IMR-90 (cell line): ENCODE measurements at regions not wholly inside any gene's neighbourhood (a gene's known extent, or its start where the extent isn't known, plus 50 kb on each side); places are given as distances from the start of the nearest gene placed in this dataset.

Experiments
- ATAC-seq: fragments of 200-7000 bp; cut with Tn5 transposase; 2 replicates; pipeline ENCODE4 v1.9.1; 2020; ENCODE audit warnings: low read depth, mild to moderate bottlenecking, moderate library complexity
- BruUV-seq: library from RNA; stranded (reverse); fragments of 400-500 nt; replicated peaks from 2 replicates; lab custom pipeline; 2021; lab: Mats Ljungman, UMichigan
- CTCF ChIA-PET: fragments of 300-600 bp; formaldehyde crosslinking; extraction: SDS; loops from one replicate; lab custom pipeline; 2021; ENCODE audit warnings: antibody characterized with exemption; lab: Yijun Ruan, JAX
- POLR2A ChIA-PET: fragments of 300-600 bp; sonication (Branson Sonifier 250); formaldehyde crosslinking; loops from one replicate; lab custom pipeline; 2022; ENCODE audit warnings: antibody characterized with exemption; ENCODE audit not compliant: unreplicated experiment; lab: Charles Lee
- DNase-seq: peaks from one replicate; pipeline ENCODE4 v3.0.0; 2013
- H2AFZ ChIP-seq: replicated peaks from 2 replicates; pipeline ENCODE3; 2013; ENCODE audit warnings: low read length, mild to moderate bottlenecking; ENCODE audit not compliant: poor library complexity
- H2AK5ac ChIP-seq: 2 replicates; pipeline ENCODE4 v1.6.1; 2013; ENCODE audit warnings: low read depth, low read length, inconsistent platforms
- H2AK9ac ChIP-seq: replicated peaks from 2 replicates; pipeline ENCODE3; 2013; ENCODE audit warnings: mild to moderate bottlenecking, low read depth, low read length, moderate library complexity; ENCODE audit not compliant: poor library complexity
- H2BK120ac ChIP-seq: 2 replicates; pipeline ENCODE4 v1.6.1; 2013; ENCODE audit warnings: low read depth, low read length, inconsistent platforms
- H2BK15ac ChIP-seq: 3 replicates; pipeline ENCODE4 v1.6.1; 2013; ENCODE audit warnings: low read depth, low read length, inconsistent platforms
- H2BK20ac ChIP-seq: 2 replicates; pipeline ENCODE4 v1.6.1; 2013; ENCODE audit warnings: low read depth, mild to moderate bottlenecking, inconsistent platforms, low read length, moderate library complexity
- H2BK5ac ChIP-seq: 2 replicates; pipeline ENCODE4 v1.6.1; 2013; ENCODE audit warnings: mild to moderate bottlenecking, low read depth, low read length, inconsistent platforms; ENCODE audit not compliant: poor library complexity, severe bottlenecking
- H3K14ac ChIP-seq: replicated peaks from 2 replicates; pipeline ENCODE4 v1.6.1; 2013; ENCODE audit warnings: low read depth, low read length, inconsistent platforms
- H3K18ac ChIP-seq: 2 replicates; pipeline ENCODE4 v1.6.1; 2013; ENCODE audit warnings: low read depth, low read length, control low read depth
- H3K23ac ChIP-seq: 2 replicates; pipeline ENCODE4 v1.6.1; 2013; ENCODE audit warnings: low read depth, low read length, inconsistent platforms
- H3K27ac ChIP-seq: 2 replicates; pipeline ENCODE4 v1.5.1; 2013; ENCODE audit warnings: mild to moderate bottlenecking, control low read depth, low read length; ENCODE audit not compliant: insufficient read depth
- H3K27me3 ChIP-seq: 2 replicates; pipeline ENCODE4 v1.6.1; 2013; ENCODE audit warnings: low read length; ENCODE audit not compliant: control insufficient read depth, insufficient read depth
- H3K36me3 ChIP-seq: 2 replicates; pipeline ENCODE4 v1.6.1; 2013; ENCODE audit warnings: low read length, mixed read lengths; ENCODE audit not compliant: control insufficient read depth, insufficient read depth
- H3K4ac ChIP-seq: 2 replicates; pipeline ENCODE4 v1.6.1; 2013; ENCODE audit warnings: low read depth, low read length, inconsistent platforms
- H3K4me1 ChIP-seq: 2 replicates; pipeline ENCODE4 v1.6.1; 2013; ENCODE audit warnings: low read length, mixed read lengths; ENCODE audit not compliant: control insufficient read depth, insufficient read depth
- H3K4me2 ChIP-seq: 2 replicates; pipeline ENCODE4 v1.6.1; 2013; ENCODE audit warnings: low read depth, mild to moderate bottlenecking, control low read depth, low read length, moderate library complexity
- H3K4me3 ChIP-seq: 2 replicates; pipeline ENCODE4 v1.5.1; 2013; ENCODE audit warnings: low read depth, mild to moderate bottlenecking, control low read depth, low read length, moderate library complexity; ENCODE audit not compliant: insufficient read depth
- H3K56ac ChIP-seq: 2 replicates; pipeline ENCODE4 v1.6.1; 2013; ENCODE audit warnings: low read length, inconsistent platforms; ENCODE audit not compliant: insufficient read depth; ENCODE audit errors: extremely low read depth
- H3K79me1 ChIP-seq, 2 experiments: 2 replicates each; pipeline ENCODE4 v1.6.1; 2013; ENCODE audit warnings: low read length in 2 of 2, inconsistent platforms in 1 of 2, low read depth in 1 of 2
- H3K9ac ChIP-seq: 2 replicates; pipeline ENCODE4 v1.6.1; 2013; ENCODE audit warnings: low read depth, low read length, control low read depth
- H3K9me1 ChIP-seq: 2 replicates; pipeline ENCODE4 v1.6.1; 2013; ENCODE audit warnings: low read length, inconsistent platforms; ENCODE audit not compliant: insufficient read depth
- H3K9me3 ChIP-seq: 2 replicates; pipeline ENCODE4 v1.6.1; 2013; ENCODE audit warnings: low read length; ENCODE audit not compliant: control insufficient read depth, insufficient read depth
- H4K20me1 ChIP-seq: 2 replicates; pipeline ENCODE4 v1.6.1; 2013; ENCODE audit warnings: low read length, inconsistent platforms; ENCODE audit not compliant: insufficient read depth
- H4K5ac ChIP-seq: 2 replicates; pipeline ENCODE4 v1.6.1; 2013; ENCODE audit warnings: mild to moderate bottlenecking, low read depth, low read length, control low read depth
- H4K8ac ChIP-seq, 2 experiments: 2 replicates each; pipeline ENCODE4 v1.6.1; 2013; ENCODE audit warnings: low read depth in 2 of 2, low read length in 2 of 2, control low read depth in 1 of 2, inconsistent platforms in 1 of 2
- H4K91ac ChIP-seq: 2 replicates; pipeline ENCODE4 v1.6.1; 2013; ENCODE audit warnings: low read depth, low read length, inconsistent platforms; ENCODE audit not compliant: insufficient read depth
- BHLHE40 ChIP-seq: fragments of 150-350 bp; IDR thresholded peaks from 2 replicates; pipeline ENCODE4 v1.6.1; 2016; ENCODE audit warnings: mild to moderate bottlenecking, low read depth, low read length
- CEBPB ChIP-seq: IDR thresholded peaks from 2 replicates; pipeline ENCODE4 v1.6.1; 2012; ENCODE audit warnings: low read depth, low read length, improper control_type of control experiment
- MAFK ChIP-seq: IDR thresholded peaks from 2 replicates; pipeline ENCODE4 v1.6.1; 2012; ENCODE audit warnings: low read depth, low read length, improper control_type of control experiment
- MAZ ChIP-seq: IDR thresholded peaks from 2 replicates; pipeline ENCODE4 v1.6.1; 2012; ENCODE audit warnings: low read depth, mild to moderate bottlenecking, low read length, improper control_type of control experiment, moderate library complexity, borderline replicate concordance
- WGBS, 2 experiments: methylation state at CpG; one replicate each; pipeline versions ENCODE4 v1.1.5 to v1.1.7; 2013; ENCODE audit warnings: missing lambda C conversion rate in 2 of 2; ENCODE audit not compliant: insufficient read length in 1 of 2; ENCODE audit errors: extremely low coverage in 2 of 2; 5-methylcytosine and 5-hydroxymethylcytosine counted together
- dilution Hi-C: fragments of 300-500 bp; cut with HindIII; formaldehyde crosslinking; loops from one replicate; pipeline ENCODE4 v1.14.3; 2018; ENCODE audit warnings: low sequenced_read_pairs; ENCODE audit not compliant: unreplicated experiment
- in situ Hi-C: fragments of 300-500 bp; cut with MboI; formaldehyde crosslinking; loops from 3 replicates; pipeline ENCODE4 v1.14.3; 2019; ENCODE audit warnings: low sequenced_read_pairs, inconsistent platforms, mixed read lengths
- intact Hi-C: fragments of 100-400 bp; cut with micrococcal nuclease; formaldehyde crosslinking; loops from 2 replicates; pipeline ENCODE4 v1.10.0; 2022
- TF ChIP-seq, protein P1 (sequence below): fragments of 150-350 bp; IDR thresholded peaks from 2 replicates; pipeline ENCODE4 v1.6.1; 2016; ENCODE audit warnings: low read depth, mild to moderate bottlenecking, low read length, moderate library complexity, borderline replicate concordance
- TF ChIP-seq, protein P2 (sequence below): fragments of 150-350 bp; IDR thresholded peaks from 2 replicates; pipeline ENCODE4 v1.6.1; 2017; ENCODE audit warnings: mild to moderate bottlenecking, antibody characterized with exemption, low read length, low read depth
- TF ChIP-seq, protein P3 (sequence below): conservative IDR thresholded peaks from 2 replicates; pipeline ENCODE4 v1.5.1; 2012; ENCODE audit warnings: mild to moderate bottlenecking, low read depth, low read length, improper control_type of control experiment

DNA sequence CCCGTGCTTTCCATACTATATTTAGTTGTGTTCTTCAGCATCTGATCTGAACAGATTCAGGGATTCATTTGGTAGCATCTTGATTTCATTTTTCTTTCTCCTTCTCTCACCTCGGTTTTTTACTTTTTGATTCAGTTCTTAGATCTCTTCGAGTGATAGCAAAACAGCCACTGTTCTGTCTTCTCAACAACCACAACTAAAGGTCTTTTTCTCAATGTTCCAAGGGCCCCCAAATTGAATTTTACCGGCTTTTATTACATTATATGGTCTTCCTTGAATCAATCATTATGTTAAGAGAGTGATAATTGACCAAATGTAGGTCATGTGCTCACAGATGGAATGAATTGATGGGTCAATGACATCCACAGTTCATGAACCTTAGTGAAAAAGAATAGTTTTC lies 164.5 kb upstream of the LMNTD1 start:
- TF ChIP-seq CEBPB = no peak
- no peak for TF ChIP-seq BHLHE40
- TF ChIP-seq, protein P1, sequence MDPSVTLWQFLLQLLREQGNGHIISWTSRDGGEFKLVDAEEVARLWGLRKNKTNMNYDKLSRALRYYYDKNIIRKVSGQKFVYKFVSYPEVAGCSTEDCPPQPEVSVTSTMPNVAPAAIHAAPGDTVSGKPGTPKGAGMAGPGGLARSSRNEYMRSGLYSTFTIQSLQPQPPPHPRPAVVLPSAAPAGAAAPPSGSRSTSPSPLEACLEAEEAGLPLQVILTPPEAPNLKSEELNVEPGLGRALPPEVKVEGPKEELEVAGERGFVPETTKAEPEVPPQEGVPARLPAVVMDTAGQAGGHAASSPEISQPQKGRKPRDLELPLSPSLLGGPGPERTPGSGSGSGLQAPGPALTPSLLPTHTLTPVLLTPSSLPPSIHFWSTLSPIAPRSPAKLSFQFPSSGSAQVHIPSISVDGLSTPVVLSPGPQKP = no peak
- TF ChIP-seq MAFK = no peak
- TF ChIP-seq, protein P2, sequence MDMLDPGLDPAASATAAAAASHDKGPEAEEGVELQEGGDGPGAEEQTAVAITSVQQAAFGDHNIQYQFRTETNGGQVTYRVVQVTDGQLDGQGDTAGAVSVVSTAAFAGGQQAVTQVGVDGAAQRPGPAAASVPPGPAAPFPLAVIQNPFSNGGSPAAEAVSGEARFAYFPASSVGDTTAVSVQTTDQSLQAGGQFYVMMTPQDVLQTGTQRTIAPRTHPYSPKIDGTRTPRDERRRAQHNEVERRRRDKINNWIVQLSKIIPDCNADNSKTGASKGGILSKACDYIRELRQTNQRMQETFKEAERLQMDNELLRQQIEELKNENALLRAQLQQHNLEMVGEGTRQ = no peak
- no peak for TF ChIP-seq MAZ
- TF ChIP-seq, protein P3, sequence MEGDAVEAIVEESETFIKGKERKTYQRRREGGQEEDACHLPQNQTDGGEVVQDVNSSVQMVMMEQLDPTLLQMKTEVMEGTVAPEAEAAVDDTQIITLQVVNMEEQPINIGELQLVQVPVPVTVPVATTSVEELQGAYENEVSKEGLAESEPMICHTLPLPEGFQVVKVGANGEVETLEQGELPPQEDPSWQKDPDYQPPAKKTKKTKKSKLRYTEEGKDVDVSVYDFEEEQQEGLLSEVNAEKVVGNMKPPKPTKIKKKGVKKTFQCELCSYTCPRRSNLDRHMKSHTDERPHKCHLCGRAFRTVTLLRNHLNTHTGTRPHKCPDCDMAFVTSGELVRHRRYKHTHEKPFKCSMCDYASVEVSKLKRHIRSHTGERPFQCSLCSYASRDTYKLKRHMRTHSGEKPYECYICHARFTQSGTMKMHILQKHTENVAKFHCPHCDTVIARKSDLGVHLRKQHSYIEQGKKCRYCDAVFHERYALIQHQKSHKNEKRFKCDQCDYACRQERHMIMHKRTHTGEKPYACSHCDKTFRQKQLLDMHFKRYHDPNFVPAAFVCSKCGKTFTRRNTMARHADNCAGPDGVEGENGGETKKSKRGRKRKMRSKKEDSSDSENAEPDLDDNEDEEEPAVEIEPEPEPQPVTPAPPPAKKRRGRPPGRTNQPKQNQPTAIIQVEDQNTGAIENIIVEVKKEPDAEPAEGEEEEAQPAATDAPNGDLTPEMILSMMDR = no peak
- H4K5ac ChIP-seq = no peak overlapping the region
- H2BK15ac ChIP-seq = 0 out of 3 replicates have a peak overlapping the region, but pooled peaks have one; percentile 81
- H2BK20ac ChIP-seq = no peak overlapping the region
- no peak overlapping the region for H3K56ac ChIP-seq
- no peaks in the 10 kb centered on the region for H3K79me1 ChIP-seq
- H3K4ac ChIP-seq = no peak overlapping the region
- H3K27me3 ChIP-seq = no peaks in the 10 kb centered on the region
- H3K14ac ChIP-seq = no peak overlapping the region
- ChIA-PET CTCF (no interaction called here), POLR2A (no interaction called here)
- no CpG with 5 or more reads among the region's 4 CpGs for WGBS, 2 experiments
- H2AFZ ChIP-seq = no peak overlapping the region
- H2AK5ac ChIP-seq = no peak overlapping the region
- no peak overlapping the region for H3K27ac ChIP-seq
- ATAC-seq (no peak), DNase-seq (no peak)
- H2AK9ac ChIP-seq = no peak overlapping the region
- intact Hi-C loops = no loop called here
- no peak overlapping the region for H2BK120ac ChIP-seq
- in situ Hi-C loops = no loop called here
- H3K23ac ChIP-seq = no peak overlapping the region
- no peak overlapping the region for H2BK5ac ChIP-seq
- no peak overlapping the region for H3K4me2 ChIP-seq
- no peak overlapping the region for H3K9ac ChIP-seq
- dilution Hi-C loops = no loop called here
- H3K36me3 ChIP-seq = no peaks in the 10 kb centered on the region
- peaks cover 7% of the 10 kb centered on the region for H3K4me1 ChIP-seq
- no peaks in the 10 kb centered on the region for H4K20me1 ChIP-seq
- H4K91ac ChIP-seq = no peak overlapping the region
- no peak overlapping the region for H3K18ac ChIP-seq
- no peaks in the 10 kb centered on the region for H3K9me3 ChIP-seq
- no peaks in the 10 kb centered on the region for H3K9me1 ChIP-seq
- no TSS peak for BruUV-seq
- no peak overlapping the region for H3K4me3 ChIP-seq
- no peak overlapping the region for H4K8ac ChIP-seq
